Adrenal gland (tissue), 5 donors: ENCODE measurements at regions not wholly inside any gene's neighbourhood (a gene's known extent, or its start where the extent isn't known, plus 50 kb on each side); places are given as distances from the start of the nearest gene placed in this dataset.

Experiments used
- POLR2A ChIP-seq, 2 donors: fragments of 450-650 bp; IDR thresholded peaks; one replicate each; pipeline ENCODE4 v1.6.1; 2017; ENCODE audit warnings: antibody characterized with exemption in 2 of 2, mild to moderate bottlenecking in 2 of 2, moderate library complexity in 1 of 2
- TF ChIP-seq, protein P1 (sequence below), 6 experiments: fragments of 450-650 bp in 4 of 6; fragments of 200-600 bp in 2 of 6; sonication (generic) in 1 of 6; IDR thresholded peaks; 1 replicate in 5 of 6; 2 replicates in 1 of 6; pipeline versions ENCODE4 v1.5.1 to v1.8.0; 2016 to 2021; ENCODE audit warnings: antibody characterized with exemption in 6 of 6, mild to moderate bottlenecking in 2 of 6, moderate library complexity in 1 of 6
- donor health status: DM: no; HTN: no; CAD: no.

DNA sequence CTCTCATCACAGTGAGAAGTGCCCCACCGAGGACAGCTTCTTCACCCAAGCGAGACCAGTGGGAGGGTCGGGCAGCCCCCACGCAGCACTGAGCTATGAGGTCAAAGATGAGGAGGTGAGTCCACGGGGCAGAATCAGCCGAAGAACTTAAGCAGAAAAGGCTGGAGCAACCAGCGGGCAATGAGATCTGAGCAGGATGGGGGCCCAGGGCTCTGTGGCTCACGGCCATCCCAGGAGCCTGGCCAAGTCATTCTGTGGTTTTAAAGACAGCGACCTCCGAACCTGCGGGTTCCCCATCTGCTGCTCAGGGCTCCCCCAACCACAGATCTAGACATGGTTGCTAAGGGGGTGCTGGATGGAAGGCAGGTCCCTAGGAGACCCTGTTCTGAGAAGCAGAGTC, 202.6 kb downstream of the RBFOX3 start:
- TF ChIP-seq, protein P1, sequence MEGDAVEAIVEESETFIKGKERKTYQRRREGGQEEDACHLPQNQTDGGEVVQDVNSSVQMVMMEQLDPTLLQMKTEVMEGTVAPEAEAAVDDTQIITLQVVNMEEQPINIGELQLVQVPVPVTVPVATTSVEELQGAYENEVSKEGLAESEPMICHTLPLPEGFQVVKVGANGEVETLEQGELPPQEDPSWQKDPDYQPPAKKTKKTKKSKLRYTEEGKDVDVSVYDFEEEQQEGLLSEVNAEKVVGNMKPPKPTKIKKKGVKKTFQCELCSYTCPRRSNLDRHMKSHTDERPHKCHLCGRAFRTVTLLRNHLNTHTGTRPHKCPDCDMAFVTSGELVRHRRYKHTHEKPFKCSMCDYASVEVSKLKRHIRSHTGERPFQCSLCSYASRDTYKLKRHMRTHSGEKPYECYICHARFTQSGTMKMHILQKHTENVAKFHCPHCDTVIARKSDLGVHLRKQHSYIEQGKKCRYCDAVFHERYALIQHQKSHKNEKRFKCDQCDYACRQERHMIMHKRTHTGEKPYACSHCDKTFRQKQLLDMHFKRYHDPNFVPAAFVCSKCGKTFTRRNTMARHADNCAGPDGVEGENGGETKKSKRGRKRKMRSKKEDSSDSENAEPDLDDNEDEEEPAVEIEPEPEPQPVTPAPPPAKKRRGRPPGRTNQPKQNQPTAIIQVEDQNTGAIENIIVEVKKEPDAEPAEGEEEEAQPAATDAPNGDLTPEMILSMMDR (IDR thresholded peaks at IDR 0.05): no peak
- no peak for TF ChIP-seq POLR2A (IDR thresholded peaks at IDR 0.05)
